ENCODE measurements at regions not wholly inside any gene's neighbourhood (a gene's known extent, or its start where the extent isn't known, plus 50 kb on each side); places are given as distances from the start of the nearest gene placed in this dataset.
"Not testable (repeated sequence)": the region's sequence is repeated elsewhere in the genome, so short reads cannot be mapped to it uniquely, and the experiment has no call there.

DNA sequence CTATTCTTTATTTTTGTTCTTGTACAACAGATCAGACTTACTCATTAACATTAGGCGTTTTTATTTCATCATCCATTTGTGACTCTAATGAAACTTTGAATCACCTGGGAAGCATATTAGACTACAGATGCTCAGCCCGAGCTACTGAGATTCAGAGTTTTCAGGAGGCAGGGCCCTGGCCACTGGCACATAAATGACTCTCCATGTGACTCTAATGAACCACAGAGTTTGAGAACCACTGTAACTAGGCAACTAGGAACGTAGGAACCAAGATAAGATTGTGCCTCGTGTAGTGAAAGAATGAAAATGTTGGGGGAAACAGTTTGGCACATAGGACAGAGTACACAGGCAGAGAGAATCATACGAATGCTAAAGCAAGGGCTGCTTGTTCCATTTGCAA is 405.9 kb upstream of the BTBD3 start:
- DNase-seq (ENCODE audit: low read depth in 4 of 6, low spot score in 6 of 6) = no peak
- no peaks in the 10 kb centered on the region for H3K4me1 ChIP-seq (ENCODE audit: control insufficient read depth, insufficient read depth, low read length)
- 50% methylated on average over 4 of the region's 5 CpGs for WGBS (ENCODE audit: insufficient coverage)
- no peaks in the 10 kb centered on the region for H3K36me3 ChIP-seq (ENCODE audit: control insufficient read depth, insufficient read depth, low read length)
- no peak overlapping the region for H3K4me3 ChIP-seq (ENCODE audit: low read depth, low read length)
- no peaks in the 10 kb centered on the region for H3K9me3 ChIP-seq (ENCODE audit: control insufficient read depth, insufficient read depth, low read length)
- H3K27me3 ChIP-seq (ENCODE audit: control insufficient read depth, insufficient read depth, low read length) = no peaks in the 10 kb centered on the region
- H3K27ac ChIP-seq (ENCODE audit: low read depth, low read length) = no peak overlapping the region

DNA sequence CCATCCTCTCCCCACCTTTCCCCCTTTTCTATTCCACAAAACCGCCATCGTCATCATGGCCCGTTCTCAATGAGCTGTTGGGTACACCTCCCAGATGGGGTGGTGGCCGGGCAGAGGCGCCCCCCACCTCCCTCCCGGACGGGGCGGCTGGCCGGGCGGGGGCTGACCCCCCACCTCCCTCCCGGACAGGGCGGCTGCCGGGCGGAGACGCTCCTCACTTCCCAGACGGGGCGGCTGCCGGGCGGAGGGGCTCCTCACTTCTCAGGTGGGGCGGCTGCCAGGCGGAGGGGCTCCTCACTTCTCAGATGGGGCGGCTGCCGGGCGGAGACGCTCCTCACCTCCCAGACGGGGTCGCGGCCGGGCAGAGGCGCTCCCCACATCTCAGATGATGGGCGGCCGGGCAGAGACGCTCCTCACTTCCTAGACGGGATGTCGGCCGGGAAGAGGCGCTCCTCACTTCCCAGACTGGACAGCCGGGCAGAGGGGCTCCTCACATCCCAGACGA is 404.4 kb upstream of the BTBD3 start:
- H3K27ac ChIP-seq (ENCODE audit: low read depth, low read length); H3K4me1 ChIP-seq (ENCODE audit: control insufficient read depth, insufficient read depth, low read length); H3K4me3 ChIP-seq (ENCODE audit: low read depth, low read length); H3K9me3 ChIP-seq (ENCODE audit: control insufficient read depth, insufficient read depth, low read length); H3K36me3 ChIP-seq (ENCODE audit: control insufficient read depth, insufficient read depth, low read length); DNase-seq (ENCODE audit: low read depth in 4 of 6, low spot score in 6 of 6); H3K27me3 ChIP-seq (ENCODE audit: control insufficient read depth, insufficient read depth, low read length): not testable (repeated sequence)
- 100% methylated on average over 10 of the region's 39 CpGs for WGBS (ENCODE audit: insufficient coverage)

DNA sequence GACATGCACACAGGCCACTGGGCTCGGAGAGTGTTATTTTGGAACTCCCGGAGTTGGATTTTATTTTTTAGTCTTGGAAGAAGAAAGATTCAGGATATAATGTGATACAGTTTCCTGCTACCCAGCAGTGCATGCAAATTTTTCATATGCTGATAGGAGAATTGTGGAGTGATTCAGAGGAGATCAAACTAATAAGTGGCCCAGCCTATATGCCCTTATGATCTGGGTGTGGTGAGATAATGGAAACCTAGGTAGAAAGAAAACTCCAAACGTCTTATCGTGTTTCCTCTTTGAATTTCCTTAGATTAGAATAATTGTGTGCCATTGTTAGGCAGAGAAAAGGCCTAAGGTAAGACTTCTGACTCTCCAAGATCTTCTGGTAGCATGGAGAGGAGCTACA is 401.2 kb upstream of the BTBD3 start:
- Histone ChIP-seq H3K36me3 (ENCODE audit: control insufficient read depth, insufficient read depth, low read length) (no peaks in the 10 kb centered on the region), H3K9me3 (ENCODE audit: control insufficient read depth, insufficient read depth, low read length) (no peaks in the 10 kb centered on the region), H3K4me1 (ENCODE audit: control insufficient read depth, insufficient read depth, low read length) (no peaks in the 10 kb centered on the region), H3K4me3 (ENCODE audit: low read depth, low read length) (no peak overlapping the region), H3K27ac (ENCODE audit: low read depth, low read length) (no peak overlapping the region), H3K27me3 (ENCODE audit: control insufficient read depth, insufficient read depth, low read length) (no peaks in the 10 kb centered on the region)
- no peak for DNase-seq (ENCODE audit: low read depth in 4 of 6, low spot score in 6 of 6)
- WGBS (ENCODE audit: insufficient coverage) = no CpG with 5 or more reads among the region's 4 CpGs

DNA sequence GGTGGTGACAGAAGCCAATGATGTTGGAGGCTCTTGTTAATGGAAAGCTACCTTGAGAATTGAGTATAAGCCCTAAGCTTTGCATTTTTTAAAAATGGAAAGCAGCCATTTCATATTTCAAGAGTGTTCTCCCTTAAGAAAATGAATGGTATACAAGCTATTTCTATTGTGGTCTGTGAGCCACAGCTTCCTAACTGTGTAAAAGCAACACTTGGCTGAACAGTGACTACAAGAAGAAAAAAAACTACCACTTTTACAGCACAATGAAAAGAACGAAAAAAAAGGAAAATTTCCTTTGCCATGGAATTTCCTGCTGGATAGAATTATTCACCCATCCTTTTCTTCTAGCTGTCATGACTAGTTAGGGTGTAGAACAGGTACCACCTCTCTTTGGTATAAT is 397.1 kb upstream of the BTBD3 start:
- Histone ChIP-seq H3K9me3 (ENCODE audit: control insufficient read depth, insufficient read depth, low read length) (peaks cover 5% of the 10 kb centered on the region), H3K4me1 (ENCODE audit: control insufficient read depth, insufficient read depth, low read length) (no peaks in the 10 kb centered on the region), H3K36me3 (ENCODE audit: control insufficient read depth, insufficient read depth, low read length) (no peaks in the 10 kb centered on the region), H3K27me3 (ENCODE audit: control insufficient read depth, insufficient read depth, low read length) (no peaks in the 10 kb centered on the region), H3K27ac (ENCODE audit: low read depth, low read length) (no peak overlapping the region), H3K4me3 (ENCODE audit: low read depth, low read length) (no peak overlapping the region)
- no CpG with 5 or more reads among the region's 1 CpG for WGBS (ENCODE audit: insufficient coverage)
- no peak for DNase-seq (ENCODE audit: low read depth in 4 of 6, low spot score in 6 of 6)

DNA sequence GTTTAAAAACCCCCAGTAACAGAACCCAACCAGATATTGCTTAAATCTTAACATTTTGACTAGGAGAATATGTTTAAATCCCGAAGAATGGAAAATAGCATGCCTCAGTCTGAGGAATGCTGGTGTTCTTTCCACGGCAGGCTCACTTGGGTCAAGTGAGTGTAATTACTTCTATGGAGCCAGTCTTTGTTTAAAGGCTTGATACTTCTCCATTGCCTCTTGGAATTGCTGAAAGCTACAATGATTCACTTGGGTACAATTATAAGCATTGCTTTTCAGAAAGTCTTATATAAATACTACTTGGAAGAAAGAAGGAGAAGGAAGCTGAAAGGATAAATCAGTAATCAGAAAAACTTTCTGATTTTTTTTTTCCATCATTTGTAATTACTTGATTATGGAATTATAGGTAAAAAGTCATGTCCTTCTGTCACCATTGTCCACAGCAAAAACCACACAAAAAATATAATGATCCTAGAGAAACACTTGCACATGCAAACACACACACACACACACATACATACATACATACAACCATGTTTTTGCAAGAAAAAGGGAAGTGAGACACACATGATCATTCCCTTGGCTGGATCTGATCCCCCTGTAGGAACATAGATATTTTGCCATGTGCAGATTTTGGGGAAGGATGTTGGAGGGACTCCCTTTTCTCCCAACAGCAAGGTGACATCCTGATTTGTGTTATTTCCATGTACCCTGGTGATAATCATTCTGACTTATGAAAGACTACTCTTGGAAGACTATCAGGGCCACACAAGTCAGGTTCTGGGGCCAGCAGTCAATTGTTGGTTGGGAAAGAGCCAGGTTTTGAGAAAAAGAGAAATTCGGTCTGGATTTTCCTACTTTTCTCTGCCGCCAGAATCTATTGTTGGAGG is 396.0 kb upstream of the BTBD3 start:
- no peak overlapping the region for H3K4me3 ChIP-seq (ENCODE audit: low read depth, low read length)
- WGBS (ENCODE audit: insufficient coverage) = 83% methylated on average over 2 of the region's 4 CpGs
- no peaks in the 10 kb centered on the region for H3K36me3 ChIP-seq (ENCODE audit: control insufficient read depth, insufficient read depth, low read length)
- H3K4me1 ChIP-seq (ENCODE audit: control insufficient read depth, insufficient read depth, low read length) = no peaks in the 10 kb centered on the region
- no peak overlapping the region for H3K27ac ChIP-seq (ENCODE audit: low read depth, low read length)
- no peaks in the 10 kb centered on the region for H3K27me3 ChIP-seq (ENCODE audit: control insufficient read depth, insufficient read depth, low read length)
- no peak for DNase-seq (ENCODE audit: low read depth in 4 of 6, low spot score in 6 of 6)
- peaks cover 5% of the 10 kb centered on the region for H3K9me3 ChIP-seq (ENCODE audit: control insufficient read depth, insufficient read depth, low read length)

DNA sequence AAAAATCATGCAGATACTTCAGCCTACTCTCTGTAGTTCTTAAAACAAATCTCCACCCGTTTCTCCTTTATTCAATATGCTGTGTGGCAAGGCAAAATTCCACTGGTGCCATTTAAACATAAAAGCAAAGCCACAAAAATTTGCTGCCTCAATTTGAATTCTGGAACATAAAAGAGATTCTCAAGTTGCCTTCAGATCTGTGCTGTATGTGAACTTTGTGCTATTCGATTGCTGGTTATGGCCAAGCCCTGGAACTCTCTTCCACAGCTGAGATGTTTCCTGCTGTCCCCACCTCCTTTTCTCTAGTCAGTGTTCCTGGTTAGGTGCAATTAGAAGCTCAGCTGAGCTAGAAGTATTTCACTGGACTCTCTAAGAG is 395.3 kb upstream of the BTBD3 start:
- no peaks in the 10 kb centered on the region for H3K36me3 ChIP-seq (ENCODE audit: control insufficient read depth, insufficient read depth, low read length)
- peaks cover 5% of the 10 kb centered on the region for H3K9me3 ChIP-seq (ENCODE audit: control insufficient read depth, insufficient read depth, low read length)
- H3K4me1 ChIP-seq (ENCODE audit: control insufficient read depth, insufficient read depth, low read length) = no peaks in the 10 kb centered on the region
- no CpG with 5 or more reads among the region's 2 CpGs for WGBS (ENCODE audit: insufficient coverage)
- no peak overlapping the region for H3K4me3 ChIP-seq (ENCODE audit: low read depth, low read length)
- no peak for DNase-seq (ENCODE audit: low read depth in 4 of 6, low spot score in 6 of 6)
- H3K27me3 ChIP-seq (ENCODE audit: control insufficient read depth, insufficient read depth, low read length) = no peaks in the 10 kb centered on the region
- H3K27ac ChIP-seq (ENCODE audit: low read depth, low read length) = no peak overlapping the region

DNA sequence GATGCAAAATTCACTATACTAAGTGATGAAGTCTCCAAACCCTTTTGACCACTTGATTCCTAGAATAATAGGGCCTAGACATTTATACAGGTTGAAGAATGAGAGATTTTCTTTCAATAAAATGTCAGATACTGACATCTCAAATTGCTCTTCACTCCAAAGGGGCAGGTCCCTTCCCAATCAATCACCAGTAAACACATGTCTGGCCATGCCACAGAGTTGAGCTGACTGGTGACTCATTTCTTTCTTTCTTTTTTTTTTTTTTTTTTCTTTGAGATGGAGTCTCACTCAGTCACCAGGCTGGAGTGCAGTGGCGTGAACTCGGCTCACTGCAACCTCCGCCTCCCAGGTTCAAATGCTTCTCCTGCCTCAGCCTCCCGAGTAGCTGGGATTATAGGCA is 388.6 kb upstream of the BTBD3 start:
- Histone ChIP-seq H3K27ac (ENCODE audit: low read depth, low read length) (no peak overlapping the region), H3K9me3 (ENCODE audit: control insufficient read depth, insufficient read depth, low read length) (peaks cover 7% of the 10 kb centered on the region), H3K27me3 (ENCODE audit: control insufficient read depth, insufficient read depth, low read length) (no peaks in the 10 kb centered on the region), H3K4me1 (ENCODE audit: control insufficient read depth, insufficient read depth, low read length) (no peaks in the 10 kb centered on the region), H3K36me3 (ENCODE audit: control insufficient read depth, insufficient read depth, low read length) (no peaks in the 10 kb centered on the region), H3K4me3 (ENCODE audit: low read depth, low read length) (no peak overlapping the region)
- no peak for DNase-seq (ENCODE audit: low read depth in 4 of 6, low spot score in 6 of 6)
- WGBS (ENCODE audit: insufficient coverage) = 87% methylated on average over 4 of the region's 4 CpGs

DNA sequence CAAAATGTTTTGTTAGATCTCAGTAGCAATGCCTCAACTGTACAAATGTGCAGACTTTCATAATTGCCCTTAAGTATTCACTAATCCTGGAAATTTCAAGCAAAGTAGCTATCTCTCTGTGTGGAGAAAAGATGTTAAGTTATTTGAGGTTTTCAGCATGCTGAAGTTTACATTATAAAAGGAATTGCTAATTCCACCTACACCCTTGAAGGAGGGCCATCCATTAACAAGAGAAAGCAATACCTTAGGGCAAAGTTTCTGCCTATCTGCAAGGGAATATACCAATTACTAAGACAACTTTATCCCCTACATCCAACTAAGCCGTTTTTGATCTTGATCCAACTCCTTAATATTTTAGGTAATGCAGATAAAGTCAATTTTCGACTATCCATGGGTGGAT is 380.7 kb upstream of the BTBD3 start:
- Histone ChIP-seq H3K9me3 (ENCODE audit: control insufficient read depth, insufficient read depth, low read length) (no peaks in the 10 kb centered on the region), H3K4me3 (ENCODE audit: low read depth, low read length) (no peak overlapping the region), H3K4me1 (ENCODE audit: control insufficient read depth, insufficient read depth, low read length) (no peaks in the 10 kb centered on the region), H3K27ac (ENCODE audit: low read depth, low read length) (no peak overlapping the region), H3K27me3 (ENCODE audit: control insufficient read depth, insufficient read depth, low read length) (no peaks in the 10 kb centered on the region), H3K36me3 (ENCODE audit: control insufficient read depth, insufficient read depth, low read length) (no peaks in the 10 kb centered on the region)
- DNase-seq (ENCODE audit: low read depth in 4 of 6, low spot score in 6 of 6) = no peak
- no CpG with 5 or more reads among the region's 2 CpGs for WGBS (ENCODE audit: insufficient coverage)

DNA sequence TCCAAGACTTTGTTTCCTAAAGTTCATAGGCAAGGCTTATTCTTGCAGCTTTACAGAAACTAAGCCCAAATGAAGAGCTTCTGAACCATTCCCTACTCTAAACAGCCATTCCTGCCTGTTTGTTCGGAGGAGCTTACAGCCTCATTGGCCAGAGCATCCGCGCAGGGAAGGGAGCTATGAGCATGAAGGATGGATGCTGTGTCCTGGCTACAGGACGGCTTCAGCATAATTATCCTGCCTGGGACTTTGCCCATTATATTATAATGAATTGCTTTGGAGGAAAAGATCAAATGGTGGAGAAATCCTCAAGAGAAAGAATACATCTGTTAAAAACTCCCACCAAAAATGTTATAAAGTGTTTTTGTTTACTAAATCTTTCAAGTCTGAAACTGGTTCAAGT is 378.2 kb upstream of the BTBD3 start:
- 40% methylated on average over 1 of the region's 4 CpGs for WGBS (ENCODE audit: insufficient coverage)
- Histone ChIP-seq H3K27me3 (ENCODE audit: control insufficient read depth, insufficient read depth, low read length) (no peaks in the 10 kb centered on the region), H3K9me3 (ENCODE audit: control insufficient read depth, insufficient read depth, low read length) (no peaks in the 10 kb centered on the region), H3K27ac (ENCODE audit: low read depth, low read length) (no peak overlapping the region), H3K4me1 (ENCODE audit: control insufficient read depth, insufficient read depth, low read length) (no peaks in the 10 kb centered on the region), H3K36me3 (ENCODE audit: control insufficient read depth, insufficient read depth, low read length) (no peaks in the 10 kb centered on the region), H3K4me3 (ENCODE audit: low read depth, low read length) (no peak overlapping the region)
- DNase-seq (ENCODE audit: low read depth in 4 of 6, low spot score in 6 of 6) = peak in 1 of 6 donors; percentile 55

DNA sequence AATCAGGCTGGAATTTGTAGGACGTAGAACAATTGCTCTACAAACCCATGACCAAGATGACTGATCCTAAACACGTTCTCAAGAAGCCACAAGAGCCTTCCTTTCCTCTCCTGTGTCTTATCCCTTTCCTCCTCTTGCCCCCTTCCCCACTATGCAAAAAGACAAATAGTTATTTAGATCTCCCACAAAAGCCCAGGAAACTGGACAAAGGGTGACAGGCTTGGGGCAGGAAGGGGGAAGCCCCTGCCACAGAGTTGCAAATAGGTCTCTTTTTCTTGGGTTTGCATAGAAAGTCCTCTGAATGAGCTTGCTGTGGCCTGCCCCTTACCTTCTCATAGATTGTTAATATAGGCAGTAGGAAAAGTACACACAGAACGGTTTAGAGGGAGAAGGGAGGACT is 377.1 kb upstream of the BTBD3 start:
- 70% methylated on average over 3 of the region's 3 CpGs for WGBS (ENCODE audit: insufficient coverage)
- no peak overlapping the region for H3K27ac ChIP-seq (ENCODE audit: low read depth, low read length)
- H3K27me3 ChIP-seq (ENCODE audit: control insufficient read depth, insufficient read depth, low read length) = no peaks in the 10 kb centered on the region
- H3K4me3 ChIP-seq (ENCODE audit: low read depth, low read length) = no peak overlapping the region
- H3K36me3 ChIP-seq (ENCODE audit: control insufficient read depth, insufficient read depth, low read length) = no peaks in the 10 kb centered on the region
- no peaks in the 10 kb centered on the region for H3K4me1 ChIP-seq (ENCODE audit: control insufficient read depth, insufficient read depth, low read length)
- no peak for DNase-seq (ENCODE audit: low read depth in 4 of 6, low spot score in 6 of 6)
- no peaks in the 10 kb centered on the region for H3K9me3 ChIP-seq (ENCODE audit: control insufficient read depth, insufficient read depth, low read length)

Measured in spinal cord (tissue), 9 donors.